Activated T-helper 17 cell treated with anti-CD3 and anti-CD28 coated beads, Interleukin-2, amount 50 U/mL, for 72 hours (primary cell): ENCODE measurements at regions not wholly inside any gene's neighbourhood (a gene's known extent, or its start where the extent isn't known, plus 50 kb on each side); places are given as distances from the start of the nearest gene placed in this dataset.

Experiments
- ATAC-seq: fragments of 150-1000 bp; cut with Tn5 transposase; replicated peaks from 2 replicates; pipeline ENCODE4 v1.10.0; 2021; ENCODE audit warnings: mild to moderate bottlenecking, moderate library complexity
- H3K27ac Mint-ChIP-seq: one replicate; pipeline ENCODE4 v1.8.0; 2022; ENCODE audit warnings: mixed read lengths
- H3K27me3 Mint-ChIP-seq: one replicate; pipeline ENCODE4 v1.8.0; 2022; ENCODE audit warnings: mixed read lengths
- H3K36me3 Mint-ChIP-seq: one replicate; pipeline ENCODE4 v1.8.0; 2022; ENCODE audit warnings: low read depth, mild to moderate bottlenecking, mixed read lengths
- H3K4me1 Mint-ChIP-seq: one replicate; pipeline ENCODE4 v1.8.0; 2022; ENCODE audit warnings: mixed read lengths
- H3K4me3 Mint-ChIP-seq: one replicate; pipeline ENCODE4 v1.8.0; 2022; ENCODE audit warnings: mild to moderate bottlenecking, mixed read lengths
- H3K9me3 Mint-ChIP-seq: one replicate; pipeline ENCODE4 v1.8.0; 2022; ENCODE audit warnings: mixed read lengths

DNA sequence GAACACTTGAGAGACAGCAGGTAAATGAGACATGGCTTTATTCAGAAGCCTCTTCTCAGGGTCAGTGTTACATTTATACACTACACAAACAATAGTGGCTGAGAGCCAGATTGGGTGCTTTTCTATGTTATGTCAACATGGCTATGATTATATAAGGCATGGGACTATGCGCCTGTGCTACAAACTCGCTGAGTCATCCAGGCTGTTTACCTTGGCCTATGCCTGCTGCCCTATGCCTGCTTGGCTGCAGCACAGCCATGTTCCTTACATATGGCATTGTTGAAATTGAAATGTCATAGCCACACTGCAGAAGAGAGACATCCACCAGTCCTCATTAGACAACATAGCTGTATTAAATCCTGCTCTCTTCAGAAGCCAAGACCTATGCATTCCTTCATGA is 236.3 kb upstream of the NWD2 start:
- H3K27me3 Mint-ChIP-seq, result no peaks in the 10 kb centered on the region
- H3K4me3 Mint-ChIP-seq, result no peak overlapping the region
- H3K9me3 Mint-ChIP-seq, result peaks cover 6% of the 10 kb centered on the region
- no peak for ATAC-seq
- H3K27ac Mint-ChIP-seq, result no peak overlapping the region
- no peaks in the 10 kb centered on the region for H3K4me1 Mint-ChIP-seq
- H3K36me3 Mint-ChIP-seq, result no peaks in the 10 kb centered on the region

GRCh38 chr4:37014584-37014983 is 230.0 kb upstream of the NWD2 start:
- no peak overlapping the region for H3K4me3 Mint-ChIP-seq
- H3K4me1 Mint-ChIP-seq, result no peaks in the 10 kb centered on the region
- no peak for ATAC-seq
- no peak overlapping the region for H3K27ac Mint-ChIP-seq
- H3K27me3 Mint-ChIP-seq, result no peaks in the 10 kb centered on the region
- no peaks in the 10 kb centered on the region for H3K9me3 Mint-ChIP-seq
- no peaks in the 10 kb centered on the region for H3K36me3 Mint-ChIP-seq

GRCh38 chr4:37015391-37015790 is 229.2 kb upstream of the NWD2 start:
- Mint-ChIP-seq H3K9me3 (no peaks in the 10 kb centered on the region), H3K4me3 (no peak overlapping the region), H3K27me3 (no peaks in the 10 kb centered on the region), H3K27ac (no peak overlapping the region), H3K36me3 (no peaks in the 10 kb centered on the region), H3K4me1 (no peaks in the 10 kb centered on the region)
- ATAC-seq, result no peak

DNA sequence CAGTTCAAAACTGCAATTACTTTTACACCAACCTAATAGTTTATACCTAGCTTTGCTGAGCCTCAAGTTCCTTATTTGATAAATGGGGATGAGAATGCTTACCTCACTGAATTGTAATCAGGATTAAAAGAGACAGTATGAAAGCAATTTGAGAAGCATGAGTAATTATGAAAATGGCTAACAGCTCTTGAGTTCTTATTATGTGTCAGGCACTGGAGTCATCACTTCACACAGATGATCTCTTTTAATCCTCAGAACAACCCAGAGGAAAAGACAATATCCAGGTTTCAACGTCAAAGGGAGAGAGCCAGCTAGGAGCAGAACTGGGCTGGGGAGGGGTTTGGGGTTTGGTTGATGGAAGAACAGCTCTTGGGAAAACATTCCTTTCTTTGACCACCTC is 221.0 kb upstream of the NWD2 start:
- Mint-ChIP-seq H3K27ac (no peak overlapping the region), H3K9me3 (peaks cover 5% of the 10 kb centered on the region), H3K4me1 (no peaks in the 10 kb centered on the region), H3K4me3 (no peak overlapping the region), H3K27me3 (no peaks in the 10 kb centered on the region), H3K36me3 (no peaks in the 10 kb centered on the region)
- no peak for ATAC-seq

DNA sequence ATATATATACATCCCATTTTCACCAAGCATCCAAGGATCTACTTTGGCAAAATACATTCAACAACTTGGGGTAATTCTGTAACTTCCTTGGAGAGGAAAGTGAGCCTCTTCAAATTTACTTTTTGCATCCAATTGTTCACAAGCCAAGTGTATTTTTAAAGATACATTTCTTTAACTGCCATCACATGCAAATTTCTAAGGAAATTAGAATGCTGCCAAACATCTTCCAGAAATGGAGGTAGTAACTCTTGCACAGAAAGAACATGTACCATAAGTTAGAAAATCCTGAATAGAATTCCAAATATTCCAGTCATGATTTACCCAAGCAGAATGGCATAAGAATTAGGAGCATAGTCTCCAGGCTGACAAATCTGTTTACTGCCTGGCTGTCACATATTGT is 220.5 kb upstream of the NWD2 start:
- no peak for ATAC-seq
- Mint-ChIP-seq H3K4me3 (no peak overlapping the region), H3K36me3 (no peaks in the 10 kb centered on the region), H3K27ac (no peak overlapping the region), H3K27me3 (no peaks in the 10 kb centered on the region), H3K9me3 (peaks cover 5% of the 10 kb centered on the region), H3K4me1 (no peaks in the 10 kb centered on the region)

DNA sequence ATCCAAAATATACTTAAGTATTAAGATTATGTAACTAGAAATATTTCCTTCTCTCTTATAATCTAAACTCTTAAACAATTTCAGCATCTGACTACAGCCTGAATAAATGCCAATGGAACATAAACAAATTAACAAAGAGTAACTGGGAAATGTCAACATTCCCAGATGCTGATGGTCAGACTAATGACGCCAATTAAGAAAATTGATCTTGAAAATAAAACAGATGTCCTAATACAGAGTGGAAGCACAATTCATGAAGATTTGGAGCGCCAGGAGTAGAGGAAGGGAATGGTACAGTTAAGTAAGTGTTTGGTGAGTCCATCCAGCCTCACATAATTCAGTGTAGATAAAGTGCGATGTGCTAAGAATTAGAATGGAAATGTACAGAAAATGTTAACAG is 203.7 kb upstream of the NWD2 start:
- Mint-ChIP-seq H3K27me3 (peaks cover 4% of the 10 kb centered on the region), H3K36me3 (no peaks in the 10 kb centered on the region), H3K27ac (no peak overlapping the region), H3K4me1 (no peaks in the 10 kb centered on the region), H3K4me3 (no peak overlapping the region), H3K9me3 (peaks cover 9% of the 10 kb centered on the region)
- ATAC-seq, result no peak

DNA sequence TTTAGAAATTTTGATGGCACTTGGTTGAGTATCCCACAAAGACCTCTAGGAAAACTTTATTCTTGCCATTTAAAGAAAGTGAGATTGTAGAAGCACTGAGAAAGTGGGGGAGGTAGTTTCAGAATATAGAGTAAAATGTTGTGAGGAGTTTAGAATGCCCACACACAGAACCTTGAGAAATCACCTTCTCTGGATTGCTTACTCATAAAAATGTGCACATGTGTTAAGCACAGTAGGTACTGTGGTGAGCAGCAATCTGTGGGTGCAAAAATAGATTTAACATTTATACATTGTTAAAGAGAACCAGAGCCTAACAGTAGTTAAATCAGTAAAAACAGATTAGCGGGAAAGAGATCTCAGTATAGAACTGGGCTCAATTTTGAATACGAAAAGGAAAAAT is 201.2 kb upstream of the NWD2 start:
- Mint-ChIP-seq H3K4me3 (no peak overlapping the region), H3K27me3 (peaks cover 4% of the 10 kb centered on the region), H3K9me3 (peaks cover 12% of the 10 kb centered on the region), H3K4me1 (no peaks in the 10 kb centered on the region), H3K27ac (no peak overlapping the region), H3K36me3 (no peaks in the 10 kb centered on the region)
- ATAC-seq, result no peak

- no peaks in the 10 kb centered on the region for H3K36me3 Mint-ChIP-seq
- no peak overlapping the region for H3K4me3 Mint-ChIP-seq
- H3K9me3 Mint-ChIP-seq, result peaks cover 6% of the 10 kb centered on the region
- no peaks in the 10 kb centered on the region for H3K4me1 Mint-ChIP-seq
- H3K27ac Mint-ChIP-seq, result no peak overlapping the region
- no peaks in the 10 kb centered on the region for H3K27me3 Mint-ChIP-seq
- no peak for ATAC-seq
These were observed 193.4 kb upstream of the NWD2 start for GRCh38 chr4:37051111-37051510.

DNA sequence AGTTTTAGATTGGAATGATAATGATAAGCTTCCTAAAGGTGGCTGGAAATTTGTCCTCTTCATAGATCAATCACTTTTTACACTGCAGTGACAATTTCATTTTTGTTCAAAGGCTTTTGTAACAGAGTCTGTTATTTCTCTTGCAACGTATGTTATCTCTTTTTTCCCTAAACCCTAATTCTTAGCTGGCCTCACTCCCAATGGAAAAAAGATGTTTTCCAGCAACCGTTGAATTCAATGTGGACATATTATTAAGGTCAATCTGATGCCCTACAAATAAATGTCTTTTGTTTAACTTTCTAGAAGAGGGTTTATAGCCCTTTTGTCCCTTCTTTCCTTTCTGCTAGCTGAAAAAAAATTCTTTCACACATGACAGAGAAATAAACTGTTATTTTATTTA is 192.7 kb upstream of the NWD2 start:
- H3K9me3 Mint-ChIP-seq, result peaks cover 6% of the 10 kb centered on the region
- no peak overlapping the region for H3K4me3 Mint-ChIP-seq
- no peak for ATAC-seq
- no peaks in the 10 kb centered on the region for H3K36me3 Mint-ChIP-seq
- H3K27ac Mint-ChIP-seq, result no peak overlapping the region
- no peaks in the 10 kb centered on the region for H3K4me1 Mint-ChIP-seq
- no peaks in the 10 kb centered on the region for H3K27me3 Mint-ChIP-seq

DNA sequence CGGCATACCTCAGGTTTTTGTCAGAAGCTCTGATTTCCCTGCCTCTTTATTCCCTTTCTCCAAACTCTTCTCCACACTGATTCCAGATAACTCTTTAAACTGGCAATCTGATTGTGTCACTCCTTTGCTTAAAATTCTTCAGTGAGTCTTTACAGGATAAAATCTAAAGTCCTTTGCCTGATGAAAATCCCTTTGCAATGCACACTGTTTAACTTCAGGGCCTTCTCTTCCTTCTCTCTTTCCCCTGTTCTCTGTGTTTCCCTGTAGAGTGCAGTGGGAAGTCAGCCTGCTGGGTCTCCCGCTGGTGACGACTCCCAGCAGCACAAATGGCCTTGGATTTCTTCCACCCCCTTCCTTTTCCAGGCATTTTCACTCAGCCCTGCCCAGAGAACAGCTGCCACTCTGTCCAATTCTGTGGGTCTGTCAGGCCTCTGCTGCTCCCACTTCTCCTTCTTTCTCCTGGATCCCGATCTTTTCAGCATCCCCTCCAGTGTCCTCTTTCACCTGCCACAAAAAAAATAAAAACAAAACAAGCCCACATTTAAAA is 189.9 kb upstream of the NWD2 start:
- no peaks in the 10 kb centered on the region for H3K4me1 Mint-ChIP-seq
- H3K27ac Mint-ChIP-seq, result no peak overlapping the region
- ATAC-seq, result no peak
- no peaks in the 10 kb centered on the region for H3K27me3 Mint-ChIP-seq
- no peak overlapping the region for H3K4me3 Mint-ChIP-seq
- H3K36me3 Mint-ChIP-seq, result no peaks in the 10 kb centered on the region
- H3K9me3 Mint-ChIP-seq, result peaks cover 2% of the 10 kb centered on the region

GRCh38 chr4:37058826-37059225 is 185.7 kb upstream of the NWD2 start:
- Mint-ChIP-seq H3K4me3 (no peak overlapping the region), H3K27me3 (no peaks in the 10 kb centered on the region), H3K27ac (no peak overlapping the region), H3K9me3 (no peaks in the 10 kb centered on the region), H3K4me1 (no peaks in the 10 kb centered on the region), H3K36me3 (no peaks in the 10 kb centered on the region)
- ATAC-seq, result no peak

- no peak overlapping the region for H3K4me3 Mint-ChIP-seq
- no peak overlapping the region for H3K27ac Mint-ChIP-seq
- no peaks in the 10 kb centered on the region for H3K36me3 Mint-ChIP-seq
These were observed 178.4 kb upstream of the NWD2 start for GRCh38 chr4:37066159-37066558.

DNA sequence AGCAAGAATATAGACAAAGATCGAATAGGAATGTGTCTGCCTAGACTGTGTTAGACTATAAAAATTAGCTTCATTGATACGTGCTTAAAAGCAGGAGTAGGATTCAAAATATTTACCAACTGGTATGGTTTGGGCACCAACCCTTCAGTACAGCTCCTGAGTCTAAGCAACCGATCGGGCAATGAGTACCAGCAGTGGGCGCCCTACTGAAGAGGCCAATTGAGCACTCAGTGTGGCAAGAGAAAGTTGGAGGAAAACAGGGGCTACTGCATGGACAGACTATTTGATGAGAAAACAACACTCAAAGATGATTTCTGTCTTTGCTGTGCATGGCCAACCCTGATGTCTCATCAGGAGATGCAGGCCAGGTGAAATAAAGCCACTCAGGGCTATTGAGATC is 176.0 kb upstream of the NWD2 start:
- no peak for ATAC-seq
- no peak overlapping the region for H3K4me3 Mint-ChIP-seq
- H3K27me3 Mint-ChIP-seq, result no peaks in the 10 kb centered on the region
- H3K36me3 Mint-ChIP-seq, result no peaks in the 10 kb centered on the region
- peaks cover 9% of the 10 kb centered on the region for H3K4me1 Mint-ChIP-seq
- H3K9me3 Mint-ChIP-seq, result peaks cover 10% of the 10 kb centered on the region
- no peak overlapping the region for H3K27ac Mint-ChIP-seq

More at GRCh38 chr4:37066159-37066558, 178.4 kb upstream of the NWD2 start:
- no peak for ATAC-seq
- H3K4me1 Mint-ChIP-seq, result no peaks in the 10 kb centered on the region
- H3K27me3 Mint-ChIP-seq, result no peaks in the 10 kb centered on the region
- peaks cover 3% of the 10 kb centered on the region for H3K9me3 Mint-ChIP-seq

GRCh38 chr4:37070041-37070440 is 174.5 kb upstream of the NWD2 start:
- Mint-ChIP-seq H3K36me3 (no peaks in the 10 kb centered on the region), H3K27me3 (no peaks in the 10 kb centered on the region), H3K4me1 (peaks cover 9% of the 10 kb centered on the region), H3K9me3 (peaks cover 10% of the 10 kb centered on the region), H3K27ac (no peak overlapping the region), H3K4me3 (no peak overlapping the region)
- no peak for ATAC-seq

- Mint-ChIP-seq H3K9me3 (peaks cover 10% of the 10 kb centered on the region), H3K36me3 (no peaks in the 10 kb centered on the region), H3K27me3 (no peaks in the 10 kb centered on the region), H3K4me1 (peaks cover 9% of the 10 kb centered on the region), H3K27ac (no peak overlapping the region), H3K4me3 (no peak overlapping the region)
- ATAC-seq, result no peak
These were observed 173.0 kb upstream of the NWD2 start for GRCh38 chr4:37071576-37071975.

DNA sequence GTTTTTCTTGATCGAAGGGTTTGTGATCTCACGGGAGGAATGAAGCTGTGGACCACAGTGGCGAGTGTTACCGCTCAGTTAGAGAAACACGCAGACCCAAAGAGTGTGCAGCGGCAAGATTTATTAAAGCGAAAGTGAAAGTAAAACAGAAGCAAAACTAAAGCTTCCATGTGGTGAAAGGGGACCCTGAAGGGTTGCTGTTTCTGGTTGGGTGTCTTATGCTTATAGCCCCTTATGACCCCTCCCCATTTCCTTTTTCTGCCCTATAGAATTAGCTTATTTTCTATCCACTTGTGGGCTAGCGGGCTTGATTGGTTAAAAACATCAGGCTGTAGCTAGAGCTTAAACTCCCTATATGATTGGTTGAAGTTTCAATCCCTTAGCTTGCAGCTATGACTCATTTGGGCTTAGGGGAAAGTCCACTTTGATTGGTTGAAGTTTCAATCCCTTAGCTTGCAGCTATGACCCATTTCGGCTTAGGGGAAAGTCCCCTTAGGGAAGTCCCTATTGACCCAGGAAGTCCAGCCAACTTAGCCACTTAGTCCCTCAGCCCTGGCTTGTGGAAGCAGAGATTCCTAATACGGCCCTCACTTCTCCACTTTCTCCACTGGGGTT is 171.2 kb upstream of the NWD2 start:
- Mint-ChIP-seq H3K4me1 (peaks cover 9% of the 10 kb centered on the region), H3K4me3 (no peak overlapping the region), H3K9me3 (peaks cover 10% of the 10 kb centered on the region), H3K36me3 (no peaks in the 10 kb centered on the region), H3K27me3 (no peaks in the 10 kb centered on the region), H3K27ac (no peak overlapping the region)
- no peak for ATAC-seq
